Esophagus muscularis mucosa (tissue), 3 donors: ENCODE measurements at regions not wholly inside any gene's neighbourhood (a gene's known extent, or its start where the extent isn't known, plus 50 kb on each side); places are given as distances from the start of the nearest gene placed in this dataset.

Experiments used
- CTCF ChIP-seq, 3 experiments: fragments of 200-600 bp in 2 of 3; fragments of 450-650 bp in 1 of 3; sonication (generic) in 2 of 3; IDR thresholded peaks; one replicate each; pipeline ENCODE4 v1.5.1; 2017 to 2019; ENCODE audit warnings: antibody characterized with exemption in 3 of 3, mild to moderate bottlenecking in 2 of 3, moderate library complexity in 1 of 3
- POLR2A ChIP-seq: fragments of 450-650 bp; IDR thresholded peaks from one replicate; pipeline ENCODE4 v1.6.1; 2017; ENCODE audit warnings: antibody characterized with exemption, moderate library complexity, mild to moderate bottlenecking, low read depth
- POLR2AphosphoS5 ChIP-seq, 2 donors: sonication (generic); formaldehyde crosslinking; IDR thresholded peaks; one replicate each; pipeline ENCODE4 v1.6.1; 2017; ENCODE audit warnings: antibody characterized with exemption in 2 of 2

DNA sequence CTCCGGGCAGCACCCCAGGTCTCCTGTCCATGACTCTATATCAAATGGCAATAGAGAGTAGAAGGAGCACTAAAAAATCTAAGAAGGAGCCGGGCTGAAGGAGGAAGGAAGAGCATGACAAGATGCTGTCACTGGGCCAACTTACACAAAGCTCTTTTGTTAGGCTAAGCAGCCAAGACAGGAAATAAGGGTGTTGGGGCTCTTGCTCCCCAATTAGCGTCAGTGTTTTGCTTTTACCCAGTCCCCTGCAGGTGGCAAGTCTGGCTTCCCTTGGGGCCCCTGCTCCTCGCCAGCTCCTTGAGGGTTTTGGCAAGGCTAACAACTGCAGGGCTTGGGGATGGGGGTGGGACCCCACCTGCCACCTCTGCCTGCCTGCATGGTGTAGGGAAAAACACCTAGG is 120.5 kb downstream of the CCT6B start:
- no peak for TF ChIP-seq CTCF (IDR thresholded peaks at IDR 0.05)
- TF ChIP-seq POLR2AphosphoS5 (IDR thresholded peaks at IDR 0.05), result no peak
- TF ChIP-seq POLR2A, result no peak
